OCI-LY7 (cell line): ENCODE measurements at regions not wholly inside any gene's neighbourhood (a gene's known extent, or its start where the extent isn't known, plus 50 kb on each side); places are given as distances from the start of the nearest gene placed in this dataset.

Experiments
- BruUV-seq: library from RNA; stranded (reverse); fragments of 400-500 nt; replicated peaks from 2 replicates; lab custom pipeline; 2021; lab: Mats Ljungman, UMichigan
- CTCF ChIA-PET: fragments of 300-600 bp; sonication (Branson Sonifier 250); formaldehyde crosslinking; loops from one replicate; lab custom pipeline; 2022; ENCODE audit warnings: antibody characterized with exemption; ENCODE audit not compliant: unreplicated experiment; lab: Charles Lee
- POLR2A ChIA-PET: fragments of 300-600 bp; sonication (Branson Sonifier 250); formaldehyde crosslinking; loops from one replicate; lab custom pipeline; 2022; ENCODE audit warnings: antibody characterized with exemption; lab: Charles Lee
- DNase-seq: peaks from one replicate; pipeline ENCODE4 v3.0.0-alpha.2; 2015; ENCODE audit warnings: low spot score
- H2AFZ ChIP-seq: fragments of 200-600 bp; sonication (generic), shearing (Covaris generic); 2 replicates; pipeline ENCODE4 v1.6.1; 2014; ENCODE audit warnings: mild to moderate bottlenecking, antibody characterized with exemption, low read length, moderate library complexity
- H3K27ac ChIP-seq: fragments of 200-600 bp; sonication (generic); 2 replicates; pipeline ENCODE4 v1.5.1; 2014; ENCODE audit warnings: mixed run types, low read depth, mild to moderate bottlenecking, moderate library complexity, low read length, inconsistent platforms; ENCODE audit not compliant: poor library complexity, severe bottlenecking
- H3K36me3 ChIP-seq: fragments of 200-600 bp; sonication (generic); 2 replicates; pipeline ENCODE4 v1.6.1; 2014; ENCODE audit warnings: mild to moderate bottlenecking, antibody characterized with exemption, low read length, moderate library complexity, mixed read lengths; ENCODE audit not compliant: insufficient read depth
- H3K4me1 ChIP-seq: fragments of 200-600 bp; sonication (generic); 2 replicates; pipeline ENCODE4 v1.5.1; 2014; ENCODE audit warnings: mild to moderate bottlenecking, low read length; ENCODE audit not compliant: insufficient read depth, poor library complexity, severe bottlenecking
- H3K4me2 ChIP-seq: fragments of 200-600 bp; sonication (generic); 2 replicates; pipeline ENCODE4 v1.6.1; 2014; ENCODE audit warnings: mild to moderate bottlenecking, low read length
- H3K4me3 ChIP-seq: fragments of 200-600 bp; sonication (generic); 2 replicates; pipeline ENCODE4 v1.5.1; 2014; ENCODE audit warnings: mild to moderate bottlenecking, low read depth, low read length; ENCODE audit not compliant: poor library complexity, severe bottlenecking
- H3K79me2 ChIP-seq: fragments of 200-600 bp; sonication (generic); 2 replicates; pipeline ENCODE4 v1.6.1; 2016; ENCODE audit warnings: low read depth, mild to moderate bottlenecking, low read length, moderate library complexity, mixed read lengths; ENCODE audit not compliant: insufficient read depth
- H3K9me2 ChIP-seq: fragments of 200-600 bp; sonication (generic); 2 replicates; pipeline ENCODE4 v1.6.1; 2016; ENCODE audit warnings: mild to moderate bottlenecking, low read length, mixed read lengths; ENCODE audit not compliant: insufficient read depth
- H3K9me3 ChIP-seq: fragments of 200-600 bp; sonication (generic); 2 replicates; pipeline ENCODE4 v1.6.1; 2014; ENCODE audit warnings: mild to moderate bottlenecking, mixed run types, low read length, mixed read lengths
- H4K20me1 ChIP-seq: fragments of 200-600 bp; sonication (generic); 2 replicates; pipeline ENCODE4 v1.6.1; 2014; ENCODE audit warnings: mild to moderate bottlenecking, antibody characterized with exemption, low read length, moderate library complexity, mixed read lengths; ENCODE audit not compliant: insufficient read depth
- EZH2phosphoT487 ChIP-seq: fragments of 200-600 bp; sonication (generic); IDR thresholded peaks from 2 replicates; pipeline ENCODE4 v1.6.1; 2018; ENCODE audit warnings: low read depth, borderline replicate concordance, mild to moderate bottlenecking, mixed run types, antibody characterized with exemption, low read length, moderate library complexity, mixed read lengths
- intact Hi-C: fragments of 100-400 bp; cut with micrococcal nuclease; formaldehyde crosslinking; loops from one replicate; pipeline ENCODE4 v1.10.0; 2022; ENCODE audit not compliant: unreplicated experiment
- TF ChIP-seq, protein P1 (sequence below): fragments of 200-600 bp; sonication (generic); conservative IDR thresholded peaks from 2 replicates; pipeline ENCODE4 v1.5.1; 2014; ENCODE audit warnings: mild to moderate bottlenecking, antibody characterized with exemption, low read length, moderate library complexity, mixed read lengths

DNA sequence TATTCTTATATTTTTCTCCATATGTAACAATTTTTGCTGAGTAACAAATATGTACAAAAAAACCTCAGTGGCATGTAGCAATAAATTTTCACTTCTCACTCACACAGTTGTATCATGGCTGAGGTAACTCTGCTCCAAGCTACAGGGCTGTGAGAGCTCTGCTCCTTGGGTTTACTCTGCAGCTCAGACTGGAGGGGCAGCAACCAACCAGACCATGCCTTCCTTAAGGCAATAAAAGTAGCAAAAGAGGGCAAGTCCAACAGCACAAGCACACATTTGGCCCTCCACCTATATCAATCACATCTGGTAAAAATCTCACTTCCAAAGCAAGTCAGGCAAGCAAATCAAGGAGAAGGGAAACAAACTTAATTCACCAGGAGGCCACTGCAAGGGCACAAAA, 102.9 kb downstream of the CRPPA start:
- H3K27ac ChIP-seq, result no peak overlapping the region
- H3K79me2 ChIP-seq, result no peaks in the 10 kb centered on the region
- ChIA-PET POLR2A (no interaction called here), CTCF (no interaction called here)
- H3K4me1 ChIP-seq, result no peaks in the 10 kb centered on the region
- intact Hi-C loops, result no loop called here
- DNase-seq, result no peak
- no peaks in the 10 kb centered on the region for H4K20me1 ChIP-seq
- no peak overlapping the region for H3K4me2 ChIP-seq
- BruUV-seq, result no TSS peak
- H3K9me2 ChIP-seq, result no peaks in the 10 kb centered on the region
- H3K4me3 ChIP-seq, result no peak overlapping the region
- H3K36me3 ChIP-seq, result no peaks in the 10 kb centered on the region
- H3K9me3 ChIP-seq, result no peaks in the 10 kb centered on the region
- TF ChIP-seq, protein P1, sequence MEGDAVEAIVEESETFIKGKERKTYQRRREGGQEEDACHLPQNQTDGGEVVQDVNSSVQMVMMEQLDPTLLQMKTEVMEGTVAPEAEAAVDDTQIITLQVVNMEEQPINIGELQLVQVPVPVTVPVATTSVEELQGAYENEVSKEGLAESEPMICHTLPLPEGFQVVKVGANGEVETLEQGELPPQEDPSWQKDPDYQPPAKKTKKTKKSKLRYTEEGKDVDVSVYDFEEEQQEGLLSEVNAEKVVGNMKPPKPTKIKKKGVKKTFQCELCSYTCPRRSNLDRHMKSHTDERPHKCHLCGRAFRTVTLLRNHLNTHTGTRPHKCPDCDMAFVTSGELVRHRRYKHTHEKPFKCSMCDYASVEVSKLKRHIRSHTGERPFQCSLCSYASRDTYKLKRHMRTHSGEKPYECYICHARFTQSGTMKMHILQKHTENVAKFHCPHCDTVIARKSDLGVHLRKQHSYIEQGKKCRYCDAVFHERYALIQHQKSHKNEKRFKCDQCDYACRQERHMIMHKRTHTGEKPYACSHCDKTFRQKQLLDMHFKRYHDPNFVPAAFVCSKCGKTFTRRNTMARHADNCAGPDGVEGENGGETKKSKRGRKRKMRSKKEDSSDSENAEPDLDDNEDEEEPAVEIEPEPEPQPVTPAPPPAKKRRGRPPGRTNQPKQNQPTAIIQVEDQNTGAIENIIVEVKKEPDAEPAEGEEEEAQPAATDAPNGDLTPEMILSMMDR, result no peak
- TF ChIP-seq EZH2phosphoT487, result no peak
- no peak overlapping the region for H2AFZ ChIP-seq

DNA sequence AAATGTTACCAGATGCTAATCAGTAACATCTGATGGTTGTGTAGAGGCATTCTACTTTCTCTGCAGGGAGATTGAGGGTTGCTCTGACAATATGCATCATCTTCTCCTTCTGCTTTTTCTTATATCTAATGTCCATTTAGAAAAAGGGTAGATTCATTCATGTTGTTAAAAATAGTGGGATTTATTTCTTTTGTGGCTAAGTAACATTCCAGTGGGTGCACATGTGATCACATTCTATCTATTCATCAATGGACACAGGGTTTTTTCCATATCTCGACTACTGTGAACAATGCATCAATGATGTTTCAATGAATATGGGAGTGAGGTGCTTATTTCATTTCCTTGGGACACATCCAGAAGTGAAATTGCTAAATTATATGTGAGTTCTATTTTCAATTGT, 103.9 kb downstream of the CRPPA start:
- Histone ChIP-seq H4K20me1 (no peaks in the 10 kb centered on the region), H3K4me3 (no peak overlapping the region), H3K4me1 (no peaks in the 10 kb centered on the region), H3K9me2 (no peaks in the 10 kb centered on the region), H3K27ac (no peak overlapping the region), H3K79me2 (no peaks in the 10 kb centered on the region), H3K36me3 (no peaks in the 10 kb centered on the region), H2AFZ (no peak overlapping the region), H3K4me2 (no peak overlapping the region), H3K9me3 (no peaks in the 10 kb centered on the region)
- BruUV-seq, result no TSS peak
- CTCF ChIA-PET, result no interaction called here
- DNase-seq, result no peak
- no peak for TF ChIP-seq EZH2phosphoT487
- intact Hi-C loops, result no loop called here
- POLR2A ChIA-PET, result no interaction called here

DNA sequence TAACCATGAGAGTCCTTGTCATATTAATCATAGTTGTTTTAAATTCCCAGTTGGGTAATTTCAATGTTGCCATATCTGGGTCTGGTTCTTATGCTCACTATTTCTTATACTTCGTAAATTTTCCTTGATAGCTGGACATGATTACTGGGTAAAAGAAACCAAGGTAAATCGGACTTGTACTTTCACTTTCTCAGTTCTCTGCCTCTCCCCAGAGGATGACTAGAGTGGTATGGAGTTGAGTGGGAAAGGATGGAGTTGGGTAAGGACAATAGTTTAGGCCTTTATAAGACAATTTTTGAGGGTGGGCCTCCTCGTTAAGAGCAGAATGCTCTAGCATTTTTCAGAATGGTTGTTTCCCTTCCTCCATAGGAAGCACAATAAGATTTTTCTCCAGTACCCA, 106.1 kb downstream of the CRPPA start:
- Histone ChIP-seq H3K36me3 (no peaks in the 10 kb centered on the region), H3K4me3 (no peak overlapping the region), H3K9me3 (no peaks in the 10 kb centered on the region), H3K4me2 (no peak overlapping the region), H2AFZ (no peak overlapping the region), H3K79me2 (no peaks in the 10 kb centered on the region), H3K27ac (no peak overlapping the region), H3K9me2 (no peaks in the 10 kb centered on the region), H4K20me1 (no peaks in the 10 kb centered on the region), H3K4me1 (no peaks in the 10 kb centered on the region)
- intact Hi-C loops, result no loop called here
- BruUV-seq, result no TSS peak
- TF ChIP-seq, protein P1, result no peak
- TF ChIP-seq EZH2phosphoT487, result no peak
- no peak for DNase-seq
- CTCF ChIA-PET, result no interaction called here
- POLR2A ChIA-PET, result no interaction called here
